Fibroblast of lung (primary cell): ENCODE measurements at regions not wholly inside any gene's neighbourhood (a gene's known extent, or its start where the extent isn't known, plus 50 kb on each side); places are given as distances from the start of the nearest gene placed in this dataset.
A peak's percentile ranks its signal among the peaks of the same experiment; 100 is the strongest.

ENCODE experiments used
- DNase-seq, 2 donors: peaks; one replicate each; pipeline versions ENCODE4 v3.0.0 to v3.0.0-alpha.2; 2010; ENCODE audit warnings: low read depth in 2 of 2
- H2AFZ ChIP-seq: 2 replicates; pipeline ENCODE4 v1.5.1; 2012; ENCODE audit warnings: low read length, control low read depth, inconsistent platforms
- H3K27ac ChIP-seq: 2 replicates; pipeline ENCODE4 v1.5.1; 2011; ENCODE audit warnings: low read length, control low read depth; ENCODE audit not compliant: insufficient read depth
- H3K27me3 ChIP-seq: 2 replicates; pipeline ENCODE4 v1.5.1; 2011; ENCODE audit warnings: mild to moderate bottlenecking, low read length; ENCODE audit not compliant: control insufficient read depth, insufficient read depth
- H3K36me3 ChIP-seq: 2 replicates; pipeline ENCODE4 v1.5.1; 2011; ENCODE audit warnings: low read length; ENCODE audit not compliant: control insufficient read depth, insufficient read depth
- H3K4me1 ChIP-seq: 2 replicates; pipeline ENCODE4 v1.5.1; 2011; ENCODE audit warnings: low read length; ENCODE audit not compliant: control insufficient read depth, insufficient read depth; ENCODE audit errors: extremely low read depth
- H3K4me2 ChIP-seq: 2 replicates; pipeline ENCODE4 v1.5.1; 2011; ENCODE audit warnings: low read length, control low read depth; ENCODE audit not compliant: insufficient read depth; ENCODE audit errors: extremely low read depth
- H3K4me3 ChIP-seq, 4 experiments: fragments of 200-600 bp in 1 of 4; sonication (generic) in 1 of 4; replicated peaks in 1 of 4; 2 replicates each; pipeline ENCODE4 v1.5.1; 2011 to 2016; ENCODE audit warnings: low read length in 4 of 4, low read depth in 3 of 4, mild to moderate bottlenecking in 3 of 4, control low read depth in 2 of 4, inconsistent platforms in 1 of 4, mixed read lengths in 1 of 4; ENCODE audit not compliant: insufficient read depth in 1 of 4; ENCODE audit errors: control extremely low read depth in 1 of 4
- H3K79me2 ChIP-seq: 2 replicates; pipeline ENCODE4 v1.5.1; 2012; ENCODE audit warnings: mild to moderate bottlenecking, low read length, inconsistent platforms; ENCODE audit not compliant: control insufficient read depth, insufficient read depth
- H3K9ac ChIP-seq: 2 replicates; pipeline ENCODE4 v1.5.1; 2011; ENCODE audit warnings: mild to moderate bottlenecking, low read length, control low read depth; ENCODE audit not compliant: insufficient read depth
- H3K9me3 ChIP-seq: 2 replicates; pipeline ENCODE4 v1.5.1; 2012; ENCODE audit warnings: low read depth, low read length; ENCODE audit not compliant: control insufficient read depth, insufficient read depth
- H4K20me1 ChIP-seq: 2 replicates; pipeline ENCODE4 v1.5.1; 2011; ENCODE audit warnings: low read length; ENCODE audit not compliant: control insufficient read depth, insufficient read depth; ENCODE audit errors: extremely low read depth
- EZH2 ChIP-seq: IDR thresholded peaks from 2 replicates; pipeline ENCODE4 v1.5.1; 2012; ENCODE audit warnings: low read length, control low read depth, mild to moderate bottlenecking; ENCODE audit errors: missing control alignments
- TF ChIP-seq, protein P1 (sequence below), 2 donors: IDR thresholded peaks in 1 of 2; conservative IDR thresholded peaks in 1 of 2; 1 replicate in 1 of 2; 2 replicates in 1 of 2; pipeline ENCODE4 v1.5.1; 2011 to 2012; ENCODE audit warnings: low read length in 2 of 2, control low read depth in 1 of 2, inconsistent platforms in 1 of 2, low read depth in 1 of 2, mild to moderate bottlenecking in 1 of 2

DNA sequence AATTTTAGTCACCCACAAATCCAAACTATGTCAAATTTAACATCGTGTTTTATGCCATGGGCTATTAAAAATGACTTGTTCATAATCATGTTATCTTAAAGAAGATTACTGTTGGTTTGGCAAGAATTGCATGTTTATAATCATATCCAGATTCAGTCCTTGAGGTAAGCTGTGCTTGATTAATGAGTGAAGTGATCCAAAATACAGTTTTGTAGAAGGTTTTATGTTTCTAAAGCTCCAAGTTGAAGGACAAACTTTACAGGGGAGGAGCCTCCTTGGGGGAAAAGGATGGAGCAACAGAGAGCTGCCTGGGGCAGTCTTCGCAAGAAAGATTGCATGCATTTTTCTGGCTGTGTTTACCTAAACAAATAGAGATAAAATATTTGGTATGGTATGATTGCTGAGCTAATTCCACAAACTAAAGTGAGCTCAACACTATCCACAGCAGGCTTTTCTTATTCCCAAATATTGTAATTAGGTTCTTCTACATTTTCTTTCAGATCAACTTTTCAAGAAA is 189.5 kb upstream of the TYRP1 start:
- H3K4me2 ChIP-seq: no peak overlapping the region
- no peaks in the 10 kb centered on the region for H3K79me2 ChIP-seq
- no peaks in the 10 kb centered on the region for H3K27me3 ChIP-seq
- H3K27ac ChIP-seq: no peak overlapping the region
- no peak overlapping the region for H2AFZ ChIP-seq
- no peaks in the 10 kb centered on the region for H4K20me1 ChIP-seq
- no peak overlapping the region for H3K4me3 ChIP-seq
- no peak for TF ChIP-seq EZH2
- no peaks in the 10 kb centered on the region for H3K4me1 ChIP-seq
- DNase-seq: peak in 1 of 2 donors; percentile 31
- no peaks in the 10 kb centered on the region for H3K9me3 ChIP-seq
- no peak overlapping the region for H3K9ac ChIP-seq
- H3K36me3 ChIP-seq: no peaks in the 10 kb centered on the region

DNA sequence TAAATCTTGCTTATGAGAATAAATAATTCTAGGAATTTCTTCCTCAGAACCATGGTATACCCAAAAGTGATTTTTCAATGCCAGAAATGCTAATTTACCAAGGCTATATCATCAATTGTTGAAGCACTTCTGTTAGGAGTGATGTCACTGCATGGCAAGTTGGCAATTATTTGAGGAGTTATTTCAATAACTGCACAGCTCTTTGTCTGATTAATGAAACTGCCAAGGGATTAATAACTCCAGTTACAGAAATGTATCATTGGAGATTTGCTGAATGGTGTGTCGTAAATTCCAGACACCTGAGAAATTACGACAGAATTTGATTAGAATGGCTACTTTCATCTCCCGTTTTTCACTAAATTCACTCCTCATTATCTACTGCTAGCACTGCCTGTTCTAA is 182.6 kb upstream of the TYRP1 start:
- H3K4me2 ChIP-seq: no peak overlapping the region
- H4K20me1 ChIP-seq: no peaks in the 10 kb centered on the region
- no peaks in the 10 kb centered on the region for H3K4me1 ChIP-seq
- no peak overlapping the region for H3K9ac ChIP-seq
- no peak overlapping the region for H2AFZ ChIP-seq
- no peak overlapping the region for H3K4me3 ChIP-seq
- no peaks in the 10 kb centered on the region for H3K36me3 ChIP-seq
- no peaks in the 10 kb centered on the region for H3K27me3 ChIP-seq
- no peaks in the 10 kb centered on the region for H3K79me2 ChIP-seq
- no peak overlapping the region for H3K27ac ChIP-seq
- no peak for DNase-seq
- no peaks in the 10 kb centered on the region for H3K9me3 ChIP-seq
- TF ChIP-seq EZH2: no peak
- TF ChIP-seq, protein P1, sequence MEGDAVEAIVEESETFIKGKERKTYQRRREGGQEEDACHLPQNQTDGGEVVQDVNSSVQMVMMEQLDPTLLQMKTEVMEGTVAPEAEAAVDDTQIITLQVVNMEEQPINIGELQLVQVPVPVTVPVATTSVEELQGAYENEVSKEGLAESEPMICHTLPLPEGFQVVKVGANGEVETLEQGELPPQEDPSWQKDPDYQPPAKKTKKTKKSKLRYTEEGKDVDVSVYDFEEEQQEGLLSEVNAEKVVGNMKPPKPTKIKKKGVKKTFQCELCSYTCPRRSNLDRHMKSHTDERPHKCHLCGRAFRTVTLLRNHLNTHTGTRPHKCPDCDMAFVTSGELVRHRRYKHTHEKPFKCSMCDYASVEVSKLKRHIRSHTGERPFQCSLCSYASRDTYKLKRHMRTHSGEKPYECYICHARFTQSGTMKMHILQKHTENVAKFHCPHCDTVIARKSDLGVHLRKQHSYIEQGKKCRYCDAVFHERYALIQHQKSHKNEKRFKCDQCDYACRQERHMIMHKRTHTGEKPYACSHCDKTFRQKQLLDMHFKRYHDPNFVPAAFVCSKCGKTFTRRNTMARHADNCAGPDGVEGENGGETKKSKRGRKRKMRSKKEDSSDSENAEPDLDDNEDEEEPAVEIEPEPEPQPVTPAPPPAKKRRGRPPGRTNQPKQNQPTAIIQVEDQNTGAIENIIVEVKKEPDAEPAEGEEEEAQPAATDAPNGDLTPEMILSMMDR (conservative IDR thresholded peaks at IDR 0.05 in 1 of 2, IDR thresholded peaks at IDR 0.05 in 1 of 2; ENCODE audit: low read depth in 1 of 2, low read length in 2 of 2): no peak

DNA sequence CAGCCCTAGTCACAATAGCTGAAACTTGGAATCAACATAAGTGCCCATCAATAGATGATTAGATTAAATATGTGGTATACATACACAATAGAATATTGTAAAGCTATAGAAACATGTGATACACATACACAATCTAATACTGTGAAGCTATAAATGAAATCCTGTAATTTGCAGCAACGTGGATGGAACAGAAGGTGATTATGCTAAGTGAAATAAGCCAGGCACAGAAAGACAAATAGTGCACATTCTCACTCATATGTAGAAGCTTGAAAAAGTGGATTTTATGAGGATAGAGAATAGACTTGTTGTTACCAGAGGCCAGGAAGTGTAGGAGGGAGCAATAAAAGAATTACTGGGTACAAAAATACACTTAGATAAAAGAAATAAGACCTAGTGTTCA is 181.5 kb upstream of the TYRP1 start:
- no peaks in the 10 kb centered on the region for H3K9me3 ChIP-seq
- no peaks in the 10 kb centered on the region for H4K20me1 ChIP-seq
- H3K4me2 ChIP-seq: no peak overlapping the region
- H3K9ac ChIP-seq: no peak overlapping the region
- H3K27me3 ChIP-seq: no peaks in the 10 kb centered on the region
- no peaks in the 10 kb centered on the region for H3K36me3 ChIP-seq
- TF ChIP-seq EZH2: no peak
- TF ChIP-seq, protein P1 (conservative IDR thresholded peaks at IDR 0.05 in 1 of 2, IDR thresholded peaks at IDR 0.05 in 1 of 2; ENCODE audit: low read depth in 1 of 2, low read length in 2 of 2): no peak
- H3K4me3 ChIP-seq: no peak overlapping the region
- no peaks in the 10 kb centered on the region for H3K79me2 ChIP-seq
- H2AFZ ChIP-seq: no peak overlapping the region
- H3K27ac ChIP-seq: no peak overlapping the region
- DNase-seq: no peak
- H3K4me1 ChIP-seq: no peaks in the 10 kb centered on the region
